HK-2 (cell line): ENCODE measurements at regions not wholly inside any gene's neighbourhood (a gene's known extent, or its start where the extent isn't known, plus 50 kb on each side); places are given as distances from the start of the nearest gene placed in this dataset.
"Not testable (repeated sequence)": the region's sequence is repeated elsewhere in the genome, so short reads cannot be mapped to it uniquely, and the experiment has no call there.

Source experiments
- DNase-seq: peaks from one replicate; pipeline ENCODE4 v3.0.0-alpha.2; 2018; ENCODE audit not compliant: unreplicated experiment

DNA sequence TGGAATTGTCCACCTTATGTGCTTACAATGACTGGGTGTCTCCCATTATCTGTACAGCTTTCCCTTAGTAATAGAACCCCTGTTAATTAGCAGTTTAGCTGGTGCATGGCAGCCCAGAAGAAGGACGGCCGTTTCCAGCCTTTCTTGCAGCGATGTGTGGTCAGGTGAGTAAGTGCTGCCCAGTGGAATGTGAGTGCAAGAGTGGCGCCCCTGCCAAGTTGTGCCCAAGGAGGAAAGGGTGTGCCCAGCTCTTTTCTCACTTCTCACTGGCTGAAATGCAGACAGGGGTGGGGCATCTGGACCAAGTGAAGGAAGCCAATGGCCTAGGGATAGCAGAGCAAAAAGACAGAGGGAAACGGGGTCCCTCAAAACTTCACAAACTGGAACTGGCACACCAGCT lies 296.8 kb downstream of the PREX1 start:
- no peak for DNase-seq

DNA sequence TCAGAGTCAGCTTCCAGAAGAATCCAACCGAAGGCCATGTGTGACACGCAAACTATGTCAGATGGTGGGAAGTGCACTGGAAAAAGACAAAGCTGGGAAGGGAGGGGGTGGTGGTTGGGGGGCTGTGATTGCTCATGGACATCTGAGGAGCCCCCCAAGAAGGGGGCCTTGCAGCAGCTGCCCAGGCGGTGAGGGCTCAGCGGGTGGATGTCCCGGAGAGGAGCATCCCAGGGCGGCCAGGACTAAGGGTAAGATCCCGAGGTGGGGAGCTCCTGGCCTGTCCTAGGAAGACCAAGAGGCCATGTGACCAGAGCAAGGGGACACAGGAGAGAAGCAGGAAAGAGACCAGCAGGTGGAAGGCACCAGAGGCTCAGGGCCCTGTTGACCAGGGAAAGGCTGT lies 299.5 kb downstream of the PREX1 start:
- DNase-seq: no peak

DNA sequence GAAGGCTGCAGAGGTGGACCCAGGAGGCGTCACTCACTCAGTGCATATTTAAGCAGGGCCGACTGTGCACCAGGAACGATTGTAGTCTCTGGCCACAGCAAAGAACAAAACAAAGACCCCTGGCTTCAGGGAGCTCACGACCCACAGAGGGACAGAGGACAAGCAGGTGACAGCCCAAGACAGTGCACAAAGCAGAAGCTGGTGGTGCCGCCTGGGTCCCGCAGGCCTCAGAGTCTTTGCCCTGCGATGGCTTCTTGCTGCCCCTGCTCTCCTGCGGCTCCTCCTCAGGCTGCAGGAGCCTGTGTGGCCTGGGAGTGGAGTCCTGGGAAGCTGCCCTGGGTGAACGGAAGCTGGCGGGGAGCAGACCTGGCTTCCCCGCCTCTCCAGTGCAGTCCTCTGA lies 300.0 kb downstream of the PREX1 start:
- no peak for DNase-seq

DNA sequence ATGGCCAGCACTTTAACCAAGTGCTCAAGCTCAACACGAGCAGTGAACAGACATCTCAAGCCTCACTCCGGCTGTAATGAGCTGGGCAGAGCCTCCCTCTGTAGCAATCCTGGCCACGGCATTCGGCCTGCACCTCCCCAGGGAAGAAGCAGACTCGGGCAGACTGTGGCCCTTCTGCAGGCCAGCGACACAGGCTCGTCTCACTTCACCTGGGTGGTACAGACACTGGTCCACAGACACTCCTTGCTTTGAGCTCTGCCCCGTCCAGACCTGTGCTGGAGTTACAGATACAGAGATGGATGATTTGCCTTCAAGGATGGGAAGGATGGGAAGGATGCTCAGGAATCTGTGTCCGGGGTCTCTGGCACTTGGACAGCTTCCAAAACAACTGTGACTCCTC lies 300.9 kb downstream of the PREX1 start:
- DNase-seq: no peak

DNA sequence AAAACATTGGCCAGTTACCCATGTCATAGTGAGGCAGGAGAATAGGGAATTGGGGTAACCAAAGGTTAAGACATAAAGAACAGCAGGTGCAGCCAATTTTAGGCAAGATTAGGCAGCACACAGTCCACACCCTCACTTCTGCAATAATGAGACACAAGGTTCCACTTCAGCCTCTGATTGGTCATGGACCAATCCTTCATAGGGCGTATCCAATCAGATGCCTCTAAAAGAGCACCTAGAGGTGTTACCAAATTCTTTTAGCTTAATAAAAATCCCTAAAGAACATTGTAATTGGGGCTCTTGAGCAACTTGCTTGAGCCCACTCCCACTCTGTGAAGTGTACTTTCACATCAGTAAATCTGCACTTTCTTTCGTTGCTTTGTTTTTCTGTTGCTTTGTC lies 302.4 kb downstream of the PREX1 start:
- DNase-seq: no peak

DNA sequence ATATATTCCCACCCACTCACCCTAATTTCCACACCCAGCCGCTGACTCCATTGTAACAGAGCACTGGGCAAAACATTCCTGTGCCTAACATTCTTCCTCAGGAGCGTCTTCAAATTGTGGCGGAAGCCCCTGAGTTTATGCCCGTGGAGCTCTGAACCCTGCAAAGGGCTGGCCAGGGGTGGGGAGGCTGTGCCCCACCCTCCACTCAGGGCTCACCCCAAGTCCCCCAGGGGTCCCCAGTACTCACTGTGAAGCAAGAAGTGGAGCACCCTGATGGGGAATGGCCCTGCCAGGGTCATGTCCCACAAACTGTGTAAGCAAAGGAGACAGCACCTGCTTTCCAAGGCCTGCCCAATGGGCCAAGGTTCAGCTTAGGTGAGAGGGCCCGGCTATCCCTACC lies 303.2 kb downstream of the PREX1 start:
- DNase-seq: no peak

DNA sequence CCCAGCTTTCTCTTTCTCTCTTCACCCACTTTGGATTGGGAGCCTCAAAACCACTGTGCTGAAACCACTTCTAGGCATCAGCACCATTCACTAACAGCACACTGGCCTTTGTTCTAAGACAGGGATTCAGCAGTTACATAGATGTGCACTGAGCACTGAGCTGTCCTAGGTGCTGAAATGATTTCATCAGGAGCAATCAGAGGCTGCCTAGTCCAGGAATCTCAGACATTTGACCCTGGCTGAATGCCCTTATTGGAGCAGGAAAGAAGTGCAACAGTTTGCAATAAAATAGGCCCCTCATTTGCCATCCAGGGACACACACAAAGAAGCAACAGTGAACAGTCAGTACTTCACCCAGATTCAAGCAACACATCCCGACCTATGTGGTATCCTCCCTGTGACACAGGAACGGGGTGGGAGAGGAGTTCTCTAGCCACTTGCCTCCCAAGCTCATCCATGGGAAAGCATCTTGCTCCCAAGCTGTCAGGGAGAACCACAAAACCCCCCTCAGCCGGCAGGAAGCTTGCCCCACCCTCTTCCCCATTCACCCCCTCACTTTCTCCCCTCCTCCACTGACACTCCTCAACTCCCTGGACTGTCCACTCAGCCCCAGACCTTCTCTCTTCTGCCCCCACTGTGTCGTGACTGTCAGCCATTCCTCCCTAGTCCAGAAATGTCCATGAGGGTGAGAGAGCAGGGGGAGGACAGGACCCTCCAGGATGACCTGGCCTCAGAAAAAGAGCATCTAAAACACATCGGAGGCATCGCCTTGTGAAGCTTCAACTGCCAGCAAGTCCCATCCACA lies 304.4 kb downstream of the PREX1 start:
- DNase-seq: peak; percentile 21

DNA sequence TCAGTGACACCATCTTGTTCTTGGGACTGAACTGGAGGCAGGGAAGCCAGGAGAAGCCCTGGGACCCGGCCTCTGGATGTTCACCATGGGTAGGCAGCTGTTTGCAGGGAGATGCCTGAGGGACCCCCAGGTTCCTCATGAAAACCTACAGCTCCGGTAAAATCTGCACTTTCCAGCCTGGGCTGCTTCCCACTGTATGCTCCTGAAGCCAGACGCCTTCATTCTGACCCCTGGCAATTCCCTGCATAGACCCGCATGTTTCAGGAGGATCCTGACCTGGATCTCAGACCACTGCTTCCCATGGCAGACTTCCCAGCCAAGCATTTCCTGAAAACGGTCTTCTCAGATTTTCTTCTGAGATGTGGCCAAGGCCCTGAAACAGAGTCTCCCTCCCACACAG lies 306.7 kb downstream of the PREX1 start:
- DNase-seq: no peak

DNA sequence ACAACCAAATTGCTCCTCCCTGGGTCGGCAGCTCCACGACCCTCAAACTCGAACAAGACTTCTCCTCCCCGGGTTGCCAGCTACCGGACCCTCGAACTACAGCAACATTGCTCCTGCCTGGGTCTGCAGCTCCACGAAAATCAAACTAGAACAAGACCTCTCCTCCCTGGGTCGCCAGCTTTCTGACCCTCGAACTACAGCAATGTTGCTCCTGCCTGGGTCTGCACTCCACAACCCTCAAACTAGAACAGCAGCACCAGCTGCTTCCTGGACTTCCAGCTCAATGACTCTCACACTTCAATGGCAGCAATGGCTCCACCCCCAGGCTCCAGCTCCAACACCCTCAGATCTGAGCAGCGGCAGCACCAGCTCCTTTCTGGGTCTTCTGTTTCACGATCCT lies 311.6 kb downstream of the PREX1 start:
- DNase-seq: not testable (repeated sequence)

DNA sequence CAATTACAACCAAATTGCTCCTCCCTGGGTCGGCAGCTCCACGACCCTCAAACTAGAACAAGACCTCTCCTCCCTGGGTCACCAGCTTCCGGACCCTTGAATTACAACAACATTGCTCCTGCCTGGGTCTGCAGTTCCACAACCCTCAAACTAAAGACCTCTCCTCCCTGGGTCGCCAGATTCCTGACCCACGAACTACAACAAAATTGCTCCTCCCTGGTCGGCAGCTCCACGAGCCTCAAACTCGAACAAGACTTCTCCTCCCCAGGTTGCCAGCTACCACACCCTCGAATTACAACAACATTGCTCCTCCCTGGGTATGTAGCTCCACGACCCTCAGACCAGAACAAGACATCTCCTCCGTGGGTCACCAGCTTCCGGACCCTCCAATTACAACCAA lies 313.2 kb downstream of the PREX1 start:
- not testable (repeated sequence) for DNase-seq

DNA sequence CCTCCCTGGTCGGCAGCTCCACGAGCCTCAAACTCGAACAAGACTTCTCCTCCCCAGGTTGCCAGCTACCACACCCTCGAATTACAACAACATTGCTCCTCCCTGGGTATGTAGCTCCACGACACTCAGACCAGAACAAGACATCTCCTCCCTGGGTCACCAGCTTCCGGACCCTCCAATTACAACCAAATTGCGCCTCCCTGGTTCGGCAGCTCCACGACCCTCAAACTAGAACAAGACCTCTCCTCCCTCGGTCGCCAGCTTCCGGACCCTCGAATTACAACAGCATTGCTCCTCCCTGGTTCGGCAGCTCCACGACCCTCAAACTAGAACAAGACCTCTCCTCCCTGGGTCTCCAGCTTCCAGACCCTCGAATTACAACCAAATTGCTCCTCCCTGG lies 315.3 kb downstream of the PREX1 start:
- DNase-seq: not testable (repeated sequence)

DNA sequence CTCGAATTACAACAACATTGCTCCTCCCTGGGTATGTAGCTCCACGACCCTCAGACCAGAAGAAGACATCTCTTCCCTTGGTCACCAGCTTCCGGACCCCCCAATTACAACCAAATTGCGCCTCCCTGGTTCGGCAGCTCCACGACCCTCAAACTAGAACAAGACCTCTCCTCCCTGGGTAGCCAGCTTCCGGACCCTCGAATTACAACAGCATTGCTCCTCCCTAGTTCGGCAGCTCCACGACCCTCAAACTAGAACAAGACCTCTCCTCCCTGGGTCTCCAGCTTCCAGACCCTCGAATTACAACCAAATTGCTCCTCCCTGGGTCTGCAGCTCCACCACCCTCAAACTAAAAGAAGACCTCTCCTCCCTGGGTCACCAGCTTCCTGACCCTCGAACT lies 322.7 kb downstream of the PREX1 start:
- DNase-seq: not testable (repeated sequence)

DNA sequence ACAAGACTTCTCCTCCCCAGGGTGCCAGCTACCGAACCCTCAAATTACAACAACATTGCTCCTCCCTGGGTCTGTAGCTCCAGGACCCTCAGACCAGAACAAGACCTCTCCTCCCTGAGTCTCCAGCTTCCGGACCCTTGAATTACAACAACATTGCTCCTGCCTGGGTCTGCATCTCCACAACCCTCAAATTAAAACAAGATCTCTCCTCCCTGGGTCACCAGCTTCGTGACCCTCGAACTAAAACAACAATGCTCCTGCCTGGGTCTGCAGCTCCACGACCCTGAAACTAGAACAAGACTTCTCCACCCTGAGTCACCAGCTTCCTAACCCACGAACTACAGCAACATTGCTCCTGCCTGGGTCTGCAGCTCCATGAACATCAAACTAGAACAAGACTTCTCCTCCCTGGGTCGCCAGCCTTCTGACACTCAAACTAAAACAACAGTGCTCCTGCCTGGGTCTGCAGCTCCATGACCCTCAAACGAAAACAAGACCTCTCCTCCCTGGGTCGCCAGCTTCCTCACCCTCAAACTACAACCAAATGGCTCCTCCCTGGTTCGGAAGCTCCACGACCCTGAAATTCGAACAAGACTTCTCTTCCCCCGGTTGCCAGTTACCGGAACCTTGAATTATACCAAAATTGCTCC lies 324.5 kb downstream of the PREX1 start:
- DNase-seq: no peak

DNA sequence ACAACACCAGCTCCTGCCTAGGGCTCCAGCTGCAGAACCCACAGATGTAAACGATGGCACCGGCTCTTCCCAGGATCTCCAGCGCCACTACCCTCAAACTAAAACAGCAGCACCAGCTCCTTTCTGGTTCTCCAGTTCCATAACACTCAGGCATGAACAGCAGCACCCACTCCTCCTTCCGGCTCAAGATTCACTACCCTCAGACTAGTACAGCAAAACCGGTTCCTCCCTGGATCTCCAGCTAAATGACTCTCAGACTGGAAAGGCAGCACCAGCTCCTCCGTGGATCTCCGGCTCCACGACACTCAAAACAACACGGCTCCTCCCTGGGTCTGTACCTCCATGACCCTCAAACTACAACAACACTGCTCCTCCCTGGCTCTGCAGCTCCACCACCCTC lies 325.0 kb downstream of the PREX1 start:
- no peak for DNase-seq

DNA sequence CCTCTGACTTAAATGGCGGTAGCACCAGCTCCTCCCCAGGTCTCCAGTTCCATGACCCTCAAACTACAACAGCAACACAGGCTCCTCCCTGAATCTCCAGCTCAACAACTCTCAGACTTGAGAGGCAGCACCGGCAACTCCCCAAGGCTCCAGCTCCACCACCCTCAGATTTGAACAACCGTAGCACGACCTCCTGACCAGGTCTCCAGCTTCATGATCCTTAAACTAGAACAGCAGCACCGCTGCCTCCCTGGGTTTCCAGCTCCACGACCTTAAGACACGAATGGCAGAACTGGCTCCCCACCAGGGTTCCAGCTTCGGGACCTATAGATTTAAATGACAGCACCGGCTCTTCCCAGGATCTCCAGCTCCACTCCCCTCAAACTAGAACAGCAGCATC lies 325.8 kb downstream of the PREX1 start:
- DNase-seq: no peak

DNA sequence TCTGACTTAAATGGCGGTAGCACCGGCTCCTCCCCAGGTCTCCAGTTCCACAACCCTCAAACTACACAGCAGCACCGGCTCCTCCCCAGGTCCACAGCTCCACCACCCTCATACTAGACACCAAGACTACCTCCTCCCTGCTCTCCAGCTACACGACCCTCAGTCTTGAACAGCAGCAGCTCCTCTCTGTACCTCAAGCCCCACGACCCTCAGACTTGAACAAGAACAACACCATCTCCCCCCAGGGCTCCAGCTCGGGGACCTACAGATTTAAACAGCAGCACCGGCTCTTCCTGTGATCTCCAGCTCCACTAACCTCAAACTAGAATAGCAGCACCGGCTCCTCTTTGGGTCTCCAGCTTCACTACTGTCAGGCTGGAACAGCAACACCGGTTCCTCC lies 326.9 kb downstream of the PREX1 start:
- not testable (repeated sequence) for DNase-seq

DNA sequence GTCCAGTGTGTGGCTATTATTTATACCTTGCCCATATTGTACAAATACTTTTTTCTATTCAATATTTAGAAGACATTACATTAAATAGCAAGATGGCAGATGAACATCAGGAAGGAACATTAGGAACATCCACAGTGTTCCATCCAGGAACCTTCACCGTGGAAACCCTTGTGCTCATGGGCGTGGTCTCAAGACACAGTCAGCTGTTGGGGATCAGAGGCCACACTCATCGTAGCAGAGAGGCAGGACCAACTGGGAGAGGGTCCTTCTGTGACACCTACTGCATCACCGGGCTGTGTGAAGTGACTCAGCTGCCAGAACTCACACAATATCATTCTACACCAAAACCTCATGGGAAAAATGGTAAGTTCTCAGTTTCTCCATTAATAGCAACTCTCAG lies 328.9 kb downstream of the PREX1 start:
- DNase-seq: not testable (repeated sequence)

DNA sequence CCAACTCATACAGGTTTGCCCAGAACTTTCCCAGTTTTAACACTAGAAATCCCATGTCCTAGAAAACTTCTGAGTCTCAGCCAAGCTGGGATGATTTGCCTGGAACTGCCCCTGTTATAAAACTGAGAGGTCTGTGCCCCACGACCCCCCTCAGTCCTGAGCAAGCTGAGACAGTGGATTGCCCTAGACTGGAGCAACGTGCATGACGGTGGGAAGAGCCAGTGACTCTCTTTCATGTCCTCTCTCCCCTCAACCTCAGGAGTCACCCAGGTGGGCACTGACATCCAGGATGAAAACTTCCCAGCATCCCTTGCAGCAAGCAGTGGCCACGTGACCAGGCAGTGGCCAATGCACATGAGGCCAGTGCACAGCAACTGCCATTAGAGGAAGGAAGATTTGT lies 329.7 kb downstream of the PREX1 start:
- DNase-seq: not testable (repeated sequence)

DNA sequence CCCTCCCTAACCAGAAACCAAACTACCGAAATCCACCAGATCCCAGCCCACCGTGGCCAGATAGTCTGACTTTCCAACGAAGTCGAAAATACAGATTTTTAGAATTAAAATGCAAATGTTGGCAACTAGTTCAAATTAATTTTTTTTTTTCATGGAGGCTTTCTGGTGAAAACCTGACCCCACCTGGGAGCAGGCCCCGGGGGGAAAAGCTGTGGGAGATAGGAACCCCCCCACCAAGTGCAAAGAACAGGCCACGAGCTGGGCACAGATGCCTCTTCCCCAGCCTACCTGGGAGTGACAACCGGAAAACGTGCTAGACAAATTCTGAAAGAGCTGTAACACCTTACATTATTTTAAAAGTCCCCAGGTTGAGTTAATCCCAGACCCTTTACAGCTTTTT lies 333.8 kb downstream of the PREX1 start:
- no peak for DNase-seq

DNA sequence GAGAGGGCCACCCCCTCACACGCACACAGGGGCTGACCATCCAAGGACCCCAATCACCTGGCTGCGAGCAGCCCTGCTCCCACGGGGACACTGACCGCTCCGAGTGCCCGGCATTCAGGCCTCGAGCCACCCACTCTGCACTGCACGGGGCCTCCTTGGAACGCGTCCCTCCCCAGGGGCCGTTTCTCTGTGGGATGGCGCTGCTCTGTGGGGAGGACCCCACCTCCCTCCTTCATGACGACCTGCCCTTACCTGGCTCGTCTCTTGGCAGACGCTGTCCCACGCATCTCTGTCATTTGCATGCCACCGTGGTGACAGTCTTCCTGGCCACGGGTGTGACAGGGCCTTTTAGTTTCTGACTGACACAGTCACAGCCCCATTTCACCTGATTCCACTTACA lies 334.5 kb downstream of the PREX1 start:
- DNase-seq: not testable (repeated sequence)

DNA sequence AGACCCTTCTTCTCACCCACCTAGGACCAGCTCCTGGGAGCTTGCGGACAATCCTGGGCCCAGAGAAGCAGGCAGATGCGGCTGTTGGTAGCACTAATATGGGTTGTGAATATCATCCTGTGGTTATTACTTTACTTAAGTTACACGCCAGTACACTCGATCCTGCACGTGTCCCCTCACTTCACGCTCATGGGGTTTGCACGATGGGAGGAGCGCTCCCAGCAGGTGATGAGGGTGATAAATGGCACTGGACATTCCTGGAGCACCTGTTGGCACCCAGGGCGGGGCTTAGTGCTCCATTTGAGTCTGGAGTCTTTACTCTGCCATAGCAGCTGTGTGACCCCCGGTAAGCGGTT lies 335.1 kb downstream of the PREX1 start:
- no peak for DNase-seq

DNA sequence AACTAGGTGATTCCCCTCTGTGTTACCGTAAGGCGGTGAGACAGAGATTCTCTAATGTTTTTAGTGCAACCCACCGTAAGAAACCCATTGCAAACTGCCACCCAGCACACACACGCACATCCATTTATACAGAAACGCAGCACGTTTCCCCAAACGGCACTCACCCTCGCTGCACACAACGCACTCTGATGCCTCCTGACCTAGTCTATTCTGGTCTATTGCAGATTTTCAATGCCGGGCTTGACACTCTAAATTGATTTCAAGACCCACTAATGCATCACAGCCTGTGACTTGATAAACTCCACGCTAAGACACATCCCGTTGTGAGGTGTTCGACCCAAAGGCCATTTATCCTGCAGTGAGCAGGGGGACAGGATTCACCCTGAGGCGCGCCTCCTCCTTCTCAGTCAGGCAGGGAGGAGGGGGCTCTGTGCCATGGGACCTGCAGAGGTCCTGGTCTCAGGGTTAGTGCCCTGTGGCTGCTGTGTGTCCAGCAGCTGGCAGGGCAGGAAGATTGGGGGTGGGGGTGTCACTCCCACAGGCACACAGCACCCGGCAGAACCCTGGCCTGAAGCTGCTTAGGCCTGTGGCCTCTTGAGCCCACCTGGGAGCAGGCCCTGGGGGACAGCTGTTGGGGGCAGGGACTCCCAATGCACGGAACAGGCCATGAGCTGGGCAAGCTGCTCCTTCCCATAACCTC lies 335.6 kb downstream of the PREX1 start:
- DNase-seq: no peak
